ENCODE measurements at regions not wholly inside any gene's neighbourhood (a gene's known extent, or its start where the extent isn't known, plus 50 kb on each side); places are given as distances from the start of the nearest gene placed in this dataset.

GRCh38 chr21:16287046-16287445 lies 557.3 kb downstream of the USP25 start:
- no peak for TF ChIP-seq CTCF (IDR thresholded peaks at IDR 0.05; ENCODE audit: extremely low read depth, missing control alignments)
- no peak for DNase-seq (ENCODE audit: low spot score)

- no peak for DNase-seq (ENCODE audit: low spot score)
These were observed 561.5 kb downstream of the USP25 start for GRCh38 chr21:16291296-16291695.

GRCh38 chr21:16294128-16294527 lies 564.3 kb downstream of the USP25 start:
- DNase-seq (ENCODE audit: low spot score) = no peak
- no peak for TF ChIP-seq CTCF (IDR thresholded peaks at IDR 0.05; ENCODE audit: extremely low read depth, missing control alignments)

More at GRCh38 chr21:16291296-16291695, 561.5 kb downstream of the USP25 start:
- no peak for TF ChIP-seq CTCF (IDR thresholded peaks at IDR 0.05; ENCODE audit: extremely low read depth, missing control alignments)

GRCh38 chr21:16302851-16303282 lies 573.1 kb downstream of the USP25 start:
- TF ChIP-seq CTCF (IDR thresholded peaks at IDR 0.05; ENCODE audit: extremely low read depth, missing control alignments) = no peak
- DNase-seq (ENCODE audit: low spot score) = no peak

- TF ChIP-seq CTCF (IDR thresholded peaks at IDR 0.05; ENCODE audit: extremely low read depth, missing control alignments) = no peak
- DNase-seq (ENCODE audit: low spot score) = no peak
These were observed 574.7 kb downstream of the USP25 start for GRCh38 chr21:16304174-16305095.

- no peak for DNase-seq (ENCODE audit: low spot score)
- TF ChIP-seq CTCF (IDR thresholded peaks at IDR 0.05; ENCODE audit: extremely low read depth, missing control alignments) = no peak
These were observed 575.9 kb downstream of the USP25 start for GRCh38 chr21:16305686-16306085.

GRCh38 chr21:16307256-16307655 lies 577.5 kb downstream of the USP25 start:
- no peak for TF ChIP-seq CTCF (IDR thresholded peaks at IDR 0.05; ENCODE audit: extremely low read depth, missing control alignments)
- no peak for DNase-seq (ENCODE audit: low spot score)

All from GM20000 (cell line).